ENCODE measurements at regions not wholly inside any gene's neighbourhood (a gene's known extent, or its start where the extent isn't known, plus 50 kb on each side); places are given as distances from the start of the nearest gene placed in this dataset.

- Histone ChIP-seq H3K27ac (peak overlapping the region in 2 of 21 experiments; percentile 24 to 60), H3K4me3 (no peak overlapping the region)
Measured at GRCh38 chr5:169417676-169418075, 116.7 kb upstream of the SLIT3 start.

GRCh38 chr5:169416583-169417196, 115.8 kb upstream of the SLIT3 start:
- H3K4me3 ChIP-seq = no peak overlapping the region

GRCh38 chr5:169415948-169416347, 115.0 kb upstream of the SLIT3 start:
- no peak overlapping the region for H3K4me3 ChIP-seq

More at GRCh38 chr5:169416583-169417196, 115.8 kb upstream of the SLIT3 start:
- peak overlapping the region in 5 of 21 experiments; percentile 16 to 72 (median 45) for H3K27ac ChIP-seq

GRCh38 chr5:169415371-169415770, 114.4 kb upstream of the SLIT3 start:
- Histone ChIP-seq H3K4me3 (no peak overlapping the region), H3K27ac (peak overlapping the region in 1 of 21 experiments; percentile 45)

More at GRCh38 chr5:169415948-169416347, 115.0 kb upstream of the SLIT3 start:
- H3K27ac ChIP-seq = peak overlapping the region in 3 of 21 experiments; percentile 43 to 45 (median 45)

GRCh38 chr5:169413416-169413815, 112.5 kb upstream of the SLIT3 start:
- Histone ChIP-seq H3K4me3 (no peak overlapping the region), H3K27ac (peak overlapping the region in 1 of 21 experiments; percentile 44)

- Histone ChIP-seq H3K4me3 (no peak overlapping the region), H3K27ac (peak overlapping the region in 1 of 21 experiments; percentile 44)
Measured at GRCh38 chr5:169412831-169413230, 111.9 kb upstream of the SLIT3 start.

- peak overlapping the region in 2 of 21 experiments; percentile 8 to 44 for H3K27ac ChIP-seq
- H3K4me3 ChIP-seq = no peak overlapping the region
Measured at GRCh38 chr5:169411786-169412430, 111.0 kb upstream of the SLIT3 start.

GRCh38 chr5:169410996-169411783, 110.3 kb upstream of the SLIT3 start:
- no peak overlapping the region for H3K4me3 ChIP-seq
- peak overlapping the region in 3 of 21 experiments; percentile 8 to 44 (median 30) for H3K27ac ChIP-seq

GRCh38 chr5:169408731-169409130, 107.8 kb upstream of the SLIT3 start:
- Histone ChIP-seq H3K27ac (peak overlapping the region in 1 of 21 experiments; percentile 58), H3K4me3 (no peak overlapping the region)

- no peak overlapping the region for H3K4me3 ChIP-seq
- H3K27ac ChIP-seq = peak overlapping the region in 2 of 21 experiments; percentile 34 to 58
Measured at GRCh38 chr5:169408171-169408570, 107.2 kb upstream of the SLIT3 start.

- Histone ChIP-seq H3K4me3 (no peak overlapping the region), H3K27ac (no peak overlapping the region)
Measured at GRCh38 chr5:169404223-169404622, 103.3 kb upstream of the SLIT3 start.

GRCh38 chr5:169398515-169398914, 97.6 kb upstream of the SLIT3 start:
- H3K27ac ChIP-seq = no peak overlapping the region
- H3K4me3 ChIP-seq = no peak overlapping the region

- H3K4me3 ChIP-seq = no peak overlapping the region
- H3K27ac ChIP-seq = no peak overlapping the region
Measured at GRCh38 chr5:169395136-169395535, 94.2 kb upstream of the SLIT3 start.

- Histone ChIP-seq H3K4me3 (no peak overlapping the region), H3K27ac (no peak overlapping the region)
Measured at GRCh38 chr5:169394371-169394770, 93.4 kb upstream of the SLIT3 start.

- no peak overlapping the region for H3K27ac ChIP-seq
Measured at GRCh38 chr5:169393907-169394306, 93.0 kb upstream of the SLIT3 start.

GRCh38 chr5:169390265-169390664, 89.3 kb upstream of the SLIT3 start:
- Histone ChIP-seq H3K27ac (no peak overlapping the region), H3K4me3 (no peak overlapping the region)

More at GRCh38 chr5:169393907-169394306, 93.0 kb upstream of the SLIT3 start:
- H3K4me3 ChIP-seq = no peak overlapping the region

- H3K4me3 ChIP-seq = no peak overlapping the region
- H3K27ac ChIP-seq = no peak overlapping the region
Measured at GRCh38 chr5:169389318-169389717, 88.4 kb upstream of the SLIT3 start.

GRCh38 chr5:169385636-169386035, 84.7 kb upstream of the SLIT3 start:
- no peak overlapping the region for H3K4me3 ChIP-seq

GRCh38 chr5:169384661-169385060, 83.7 kb upstream of the SLIT3 start:
- Histone ChIP-seq H3K4me3 (no peak overlapping the region), H3K27ac (peak overlapping the region in 1 of 21 experiments; percentile 18)

More at GRCh38 chr5:169385636-169386035, 84.7 kb upstream of the SLIT3 start:
- H3K27ac ChIP-seq = no peak overlapping the region

GRCh38 chr5:169374761-169375160, 73.8 kb upstream of the SLIT3 start:
- Histone ChIP-seq H3K4me3 (no peak overlapping the region), H3K27ac (no peak overlapping the region)
